Cardiac fibroblast (primary cell): ENCODE measurements at regions not wholly inside any gene's neighbourhood (a gene's known extent, or its start where the extent isn't known, plus 50 kb on each side); places are given as distances from the start of the nearest gene placed in this dataset.

ENCODE experiments used
- DNase-seq, 2 donors: peaks; one replicate each; pipeline versions ENCODE4 v3.0.0 to v3.0.0-alpha.2; 2010; ENCODE audit warnings: low read depth in 2 of 2
- H3K4me3 ChIP-seq, 2 donors: replicated peaks in 1 of 2; 1 replicate in 1 of 2; 2 replicates in 1 of 2; pipeline ENCODE4 v1.5.1; 2011; ENCODE audit warnings: low read depth in 2 of 2, low read length in 2 of 2, mild to moderate bottlenecking in 2 of 2, moderate library complexity in 1 of 2
- CTCF ChIP-seq: IDR thresholded peaks from one replicate; pipeline ENCODE4 v1.5.1; 2011; ENCODE audit warnings: low read depth, mild to moderate bottlenecking, low read length, inconsistent platforms

- no peak for DNase-seq
- no peak overlapping the region for H3K4me3 ChIP-seq
- no peak for TF ChIP-seq CTCF
These were observed 171.6 kb upstream of the ZNF507 start for GRCh38 chr19:32173836-32174235.

GRCh38 chr19:32174386-32175113 lies 170.9 kb upstream of the ZNF507 start:
- no peak for TF ChIP-seq CTCF
- DNase-seq: no peak
- H3K4me3 ChIP-seq: no peak overlapping the region

GRCh38 chr19:32176591-32176990 lies 168.8 kb upstream of the ZNF507 start:
- DNase-seq: no peak
- TF ChIP-seq CTCF: no peak
- H3K4me3 ChIP-seq: no peak overlapping the region

GRCh38 chr19:32177686-32178085 lies 167.7 kb upstream of the ZNF507 start:
- TF ChIP-seq CTCF: no peak
- no peak overlapping the region for H3K4me3 ChIP-seq
- no peak for DNase-seq

GRCh38 chr19:32178401-32178800 lies 167.0 kb upstream of the ZNF507 start:
- DNase-seq: no peak
- no peak for TF ChIP-seq CTCF

GRCh38 chr19:32178956-32179355 lies 166.5 kb upstream of the ZNF507 start:
- no peak overlapping the region for H3K4me3 ChIP-seq
- DNase-seq: no peak
- TF ChIP-seq CTCF: no peak

More at GRCh38 chr19:32178401-32178800, 167.0 kb upstream of the ZNF507 start:
- no peak overlapping the region for H3K4me3 ChIP-seq

GRCh38 chr19:32181216-32181920 lies 164.0 kb upstream of the ZNF507 start:
- TF ChIP-seq CTCF: no peak
- DNase-seq: no peak
- no peak overlapping the region for H3K4me3 ChIP-seq
